ENCODE measurements at regions not wholly inside any gene's neighbourhood (a gene's known extent, or its start where the extent isn't known, plus 50 kb on each side); places are given as distances from the start of the nearest gene placed in this dataset.
A peak's percentile ranks its signal among the peaks of the same experiment; 100 is the strongest.

DNA sequence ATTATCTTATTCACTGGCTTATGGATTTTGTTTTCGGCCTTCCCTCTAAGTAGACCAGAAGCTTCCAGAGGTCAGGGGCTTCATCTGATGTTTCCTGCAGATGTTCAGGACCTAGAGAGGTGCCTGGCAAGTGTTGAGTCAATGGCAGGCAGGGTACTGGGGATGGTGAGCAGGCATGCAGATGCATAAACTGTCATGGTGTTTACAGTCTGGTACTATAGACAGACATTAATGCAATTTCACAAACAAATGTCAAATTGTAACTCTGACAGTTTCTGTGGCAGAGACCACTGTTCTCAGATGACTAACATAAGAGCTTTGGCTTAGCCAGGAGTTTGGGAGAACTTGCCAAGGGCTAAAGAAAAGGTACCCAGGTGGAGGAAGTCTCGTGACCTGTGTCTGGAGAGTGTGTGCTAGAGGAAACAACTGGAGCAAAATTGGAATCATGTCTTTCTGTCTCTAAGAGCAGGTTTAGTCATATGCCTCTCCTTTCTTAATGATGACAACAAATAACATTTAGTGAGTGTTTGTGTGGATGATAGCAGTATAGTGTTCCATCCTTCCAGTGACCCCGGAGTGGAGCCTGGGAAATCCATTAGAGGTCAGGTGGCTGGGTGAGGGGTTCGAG is 53.7 kb upstream of the TRAK1 start:
- H3K4me1 Mint-ChIP-seq = peaks cover 70% of the 10 kb centered on the region
- H3K36me3 Mint-ChIP-seq (ENCODE audit: low read depth) = peaks cover 20% of the 10 kb centered on the region
- no peaks in the 10 kb centered on the region for H3K9me3 Mint-ChIP-seq
- TF ChIP-seq, protein P1, sequence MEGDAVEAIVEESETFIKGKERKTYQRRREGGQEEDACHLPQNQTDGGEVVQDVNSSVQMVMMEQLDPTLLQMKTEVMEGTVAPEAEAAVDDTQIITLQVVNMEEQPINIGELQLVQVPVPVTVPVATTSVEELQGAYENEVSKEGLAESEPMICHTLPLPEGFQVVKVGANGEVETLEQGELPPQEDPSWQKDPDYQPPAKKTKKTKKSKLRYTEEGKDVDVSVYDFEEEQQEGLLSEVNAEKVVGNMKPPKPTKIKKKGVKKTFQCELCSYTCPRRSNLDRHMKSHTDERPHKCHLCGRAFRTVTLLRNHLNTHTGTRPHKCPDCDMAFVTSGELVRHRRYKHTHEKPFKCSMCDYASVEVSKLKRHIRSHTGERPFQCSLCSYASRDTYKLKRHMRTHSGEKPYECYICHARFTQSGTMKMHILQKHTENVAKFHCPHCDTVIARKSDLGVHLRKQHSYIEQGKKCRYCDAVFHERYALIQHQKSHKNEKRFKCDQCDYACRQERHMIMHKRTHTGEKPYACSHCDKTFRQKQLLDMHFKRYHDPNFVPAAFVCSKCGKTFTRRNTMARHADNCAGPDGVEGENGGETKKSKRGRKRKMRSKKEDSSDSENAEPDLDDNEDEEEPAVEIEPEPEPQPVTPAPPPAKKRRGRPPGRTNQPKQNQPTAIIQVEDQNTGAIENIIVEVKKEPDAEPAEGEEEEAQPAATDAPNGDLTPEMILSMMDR (IDR thresholded peaks at IDR 0.05) = no peak
- H3K4me3 Mint-ChIP-seq = no peak overlapping the region
- peak overlapping the region; percentile 6 for H3K27ac Mint-ChIP-seq
- DNase-seq = no peak
- no peaks in the 10 kb centered on the region for H3K27me3 Mint-ChIP-seq (ENCODE audit: low read depth, poor library complexity)

DNA sequence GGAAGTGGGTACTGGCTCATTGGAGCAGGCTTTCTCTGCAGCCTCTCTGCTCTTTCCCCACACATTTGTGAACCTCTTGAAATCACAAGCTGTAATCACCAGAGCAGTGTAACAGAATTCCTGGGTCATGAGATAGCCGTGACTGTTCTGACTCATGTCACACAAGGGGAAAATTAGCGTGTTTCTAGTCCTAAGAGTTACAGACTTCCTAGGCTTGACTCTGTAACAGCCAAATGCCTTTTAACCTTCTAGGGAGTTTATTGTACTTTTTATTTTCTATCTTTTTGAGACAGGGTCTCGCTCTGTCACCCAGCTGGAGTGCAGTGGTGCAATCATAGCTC is 54.7 kb upstream of the TRAK1 start:
- Mint-ChIP-seq H3K27ac (peak overlapping the region; percentile 93), H3K4me3 (peak overlapping the region; percentile 31), H3K27me3 (ENCODE audit: low read depth, poor library complexity) (no peaks in the 10 kb centered on the region), H3K36me3 (ENCODE audit: low read depth) (peaks cover 20% of the 10 kb centered on the region), H3K9me3 (no peaks in the 10 kb centered on the region), H3K4me1 (peaks cover 77% of the 10 kb centered on the region)
- no peak for DNase-seq
- TF ChIP-seq, protein P1 (IDR thresholded peaks at IDR 0.05) = no peak

DNA sequence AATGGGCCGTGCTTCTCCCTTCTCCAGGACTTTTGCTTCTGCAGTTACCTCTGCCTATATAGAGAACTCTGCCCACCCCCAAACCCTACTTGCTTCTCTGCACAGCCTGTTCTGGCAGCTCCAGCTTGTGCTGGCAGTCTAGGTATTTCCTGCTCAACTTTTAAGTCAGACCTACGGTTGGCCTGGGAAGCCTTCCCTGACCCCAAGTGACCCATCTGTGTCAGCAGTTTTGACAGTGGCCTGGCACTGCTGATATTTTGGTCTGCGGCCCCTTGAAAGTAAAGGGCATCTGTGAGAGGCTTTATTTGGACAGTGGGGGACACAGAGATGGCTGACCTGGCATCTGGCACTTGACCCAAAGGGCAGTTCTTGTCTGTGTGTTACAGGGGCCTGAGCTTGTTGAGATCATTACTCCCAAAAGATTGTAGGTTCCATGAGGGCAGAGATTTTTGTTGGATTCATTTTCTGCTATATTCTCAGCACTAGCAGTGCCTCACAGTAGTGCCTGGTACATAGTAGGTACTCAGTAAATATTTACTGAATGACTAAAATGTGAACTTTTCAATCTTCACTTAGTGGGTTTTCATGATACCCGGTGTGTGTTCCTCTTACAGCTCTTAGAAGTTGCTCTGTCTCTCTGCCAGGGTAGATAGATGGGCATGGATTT is 55.2 kb upstream of the TRAK1 start:
- Mint-ChIP-seq H3K4me3 (peak overlapping the region; percentile 31), H3K27ac (peak overlapping the region; percentile 93), H3K27me3 (ENCODE audit: low read depth, poor library complexity) (no peaks in the 10 kb centered on the region), H3K36me3 (ENCODE audit: low read depth) (peaks cover 20% of the 10 kb centered on the region), H3K4me1 (peaks cover 76% of the 10 kb centered on the region), H3K9me3 (no peaks in the 10 kb centered on the region)
- TF ChIP-seq, protein P1 (IDR thresholded peaks at IDR 0.05) = no peak
- no peak for DNase-seq

DNA sequence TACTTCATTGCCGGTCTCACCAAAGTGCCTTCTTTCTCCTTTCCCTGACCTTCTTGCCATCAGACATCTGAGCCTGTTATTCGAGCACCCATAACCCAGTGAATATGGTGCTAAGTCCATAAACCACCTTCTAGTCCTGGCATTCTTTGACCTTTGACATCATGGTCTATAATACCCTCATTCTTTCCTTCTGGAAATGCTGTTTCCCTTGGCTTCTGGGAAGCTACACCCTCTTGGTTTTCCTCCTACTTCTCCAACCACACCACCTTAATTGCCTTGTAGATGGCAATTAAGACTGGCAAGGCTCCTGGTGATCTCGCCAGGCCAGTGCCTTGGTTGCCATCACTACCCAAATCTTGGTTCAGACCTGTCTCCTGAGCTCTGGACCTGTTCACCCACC is 56.1 kb upstream of the TRAK1 start:
- no peak for DNase-seq
- H3K9me3 Mint-ChIP-seq = no peaks in the 10 kb centered on the region
- peaks cover 68% of the 10 kb centered on the region for H3K4me1 Mint-ChIP-seq
- H3K27me3 Mint-ChIP-seq (ENCODE audit: low read depth, poor library complexity) = no peaks in the 10 kb centered on the region
- H3K27ac Mint-ChIP-seq = peak overlapping the region; percentile 93
- H3K36me3 Mint-ChIP-seq (ENCODE audit: low read depth) = peaks cover 20% of the 10 kb centered on the region
- H3K4me3 Mint-ChIP-seq = peak overlapping the region; percentile 54
- TF ChIP-seq, protein P1 (IDR thresholded peaks at IDR 0.05) = no peak

DNA sequence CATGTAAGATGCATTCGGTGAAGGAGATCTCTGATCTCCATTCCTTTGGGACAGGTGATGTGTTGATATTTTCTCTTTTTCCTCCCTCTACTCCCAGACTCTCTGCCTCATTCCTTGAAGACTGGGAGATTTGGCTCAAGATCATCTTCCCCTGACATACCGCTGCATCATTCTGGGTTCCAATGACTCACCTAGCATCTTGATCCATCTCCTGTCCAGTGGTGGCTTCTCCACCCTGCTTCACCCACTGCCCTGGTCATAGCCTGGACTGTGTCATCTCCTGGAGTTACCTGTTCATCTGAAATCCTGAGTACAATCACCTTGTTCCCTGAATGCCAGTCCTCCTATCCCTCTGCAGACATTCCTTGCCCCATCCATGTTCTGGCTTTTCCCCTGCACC is 57.4 kb upstream of the TRAK1 start:
- peaks cover 71% of the 10 kb centered on the region for H3K4me1 Mint-ChIP-seq
- H3K4me3 Mint-ChIP-seq = peak overlapping the region; percentile 20
- H3K36me3 Mint-ChIP-seq (ENCODE audit: low read depth) = peaks cover 28% of the 10 kb centered on the region
- TF ChIP-seq, protein P1 (IDR thresholded peaks at IDR 0.05) = no peak
- H3K27me3 Mint-ChIP-seq (ENCODE audit: low read depth, poor library complexity) = no peaks in the 10 kb centered on the region
- no peak for DNase-seq
- H3K9me3 Mint-ChIP-seq = peaks cover 4% of the 10 kb centered on the region
- peak overlapping the region; percentile 92 for H3K27ac Mint-ChIP-seq
